ENCODE measurements at regions not wholly inside any gene's neighbourhood (a gene's known extent, or its start where the extent isn't known, plus 50 kb on each side); places are given as distances from the start of the nearest gene placed in this dataset.

GRCh38 chr3:182739619-182740018 lies 53.7 kb upstream of the ATP11B start:
- no peak for DNase-seq

- DNase-seq = no peak
Observed at GRCh38 chr3:182740710-182741109, 52.6 kb upstream of the ATP11B start.

GRCh38 chr3:182741214-182741613 lies 52.1 kb upstream of the ATP11B start:
- no peak for DNase-seq

Measured in stimulated activated CD8-positive, alpha-beta memory T cell treated with anti-CD3 and anti-CD28 coated beads, Interleukin-4, amount 100 ng/mL, for 48 hours (primary cell).